ENCODE measurements at regions not wholly inside any gene's neighbourhood (a gene's known extent, or its start where the extent isn't known, plus 50 kb on each side); places are given as distances from the start of the nearest gene placed in this dataset.

- DNase-seq (ENCODE audit: low spot score), result no peak
Measured at GRCh38 chr20:57059055-57059596, 207.3 kb downstream of the BMP7 start.

GRCh38 chr20:57060407-57061050 lies 205.9 kb downstream of the BMP7 start:
- no peak for DNase-seq (ENCODE audit: low spot score)

- DNase-seq (ENCODE audit: low spot score), result no peak
Measured at GRCh38 chr20:57061051-57061900, 205.2 kb downstream of the BMP7 start.

- DNase-seq (ENCODE audit: low spot score), result no peak
Measured at GRCh38 chr20:57062241-57062640, 204.2 kb downstream of the BMP7 start.

- no peak for DNase-seq (ENCODE audit: low spot score)
Measured at GRCh38 chr20:57062696-57063270, 203.7 kb downstream of the BMP7 start.

GRCh38 chr20:57064836-57065235 lies 201.6 kb downstream of the BMP7 start:
- no peak for DNase-seq (ENCODE audit: low spot score)

GRCh38 chr20:57065646-57066045 lies 200.8 kb downstream of the BMP7 start:
- DNase-seq (ENCODE audit: low spot score), result no peak

- DNase-seq (ENCODE audit: low spot score), result no peak
Measured at GRCh38 chr20:57066126-57066900, 200.1 kb downstream of the BMP7 start.

GRCh38 chr20:57069442-57069841 lies 197.0 kb downstream of the BMP7 start:
- no peak for DNase-seq (ENCODE audit: low spot score)

GRCh38 chr20:57070296-57070695 lies 196.1 kb downstream of the BMP7 start:
- DNase-seq (ENCODE audit: low spot score), result no peak

GRCh38 chr20:57071283-57071731 lies 195.1 kb downstream of the BMP7 start:
- no peak for DNase-seq (ENCODE audit: low spot score)

- no peak for DNase-seq (ENCODE audit: low spot score)
Measured at GRCh38 chr20:57071954-57072583, 194.4 kb downstream of the BMP7 start.

GRCh38 chr20:57073402-57073801 lies 193.0 kb downstream of the BMP7 start:
- DNase-seq (ENCODE audit: low spot score), result no peak

- DNase-seq (ENCODE audit: low spot score), result no peak
Measured at GRCh38 chr20:57074386-57074785, 192.1 kb downstream of the BMP7 start.

- no peak for DNase-seq (ENCODE audit: low spot score)
Measured at GRCh38 chr20:57075181-57075580, 191.3 kb downstream of the BMP7 start.

GRCh38 chr20:57075603-57076002 lies 190.8 kb downstream of the BMP7 start:
- DNase-seq (ENCODE audit: low spot score), result no peak

- DNase-seq (ENCODE audit: low spot score), result peak; percentile 50
Measured at GRCh38 chr20:57076152-57076652, 190.2 kb downstream of the BMP7 start.

- no peak for DNase-seq (ENCODE audit: low spot score)
Measured at GRCh38 chr20:57076951-57077350, 189.5 kb downstream of the BMP7 start.

GRCh38 chr20:57078116-57078515 lies 188.3 kb downstream of the BMP7 start:
- no peak for DNase-seq (ENCODE audit: low spot score)

- no peak for DNase-seq (ENCODE audit: low spot score)
Measured at GRCh38 chr20:57079031-57080005, 187.1 kb downstream of the BMP7 start.

Data from GM03348 (cell line).